WTC11 (cell line): ENCODE measurements at regions not wholly inside any gene's neighbourhood (a gene's known extent, or its start where the extent isn't known, plus 50 kb on each side); places are given as distances from the start of the nearest gene placed in this dataset.

ENCODE experiments used
- ATAC-seq: fragments of 200-7000 bp; cut with Tn5 transposase; 2 replicates; pipeline ENCODE4 v1.10.0; 2021; ENCODE audit warnings: mild to moderate bottlenecking, moderate library complexity
- CTCF ChIA-PET: fragments of 300-600 bp; sonication (Branson Sonifier 250); formaldehyde crosslinking; loops from one replicate; lab custom pipeline; 2021; ENCODE audit warnings: antibody characterized with exemption; lab: Charles Lee
- POLR2A ChIA-PET: fragments of 350-600 bp; sonication (Branson Sonifier 250); formaldehyde crosslinking; loops from one replicate; lab custom pipeline; 2021; ENCODE audit warnings: antibody characterized with exemption; lab: Charles Lee
- DNase-seq: peaks from one replicate; pipeline ENCODE4 v3.0.0; 2021; ENCODE audit warnings: low spot score
- H3K27ac Mint-ChIP-seq: 2 replicates; pipeline ENCODE4 v1.8.0; 2021; ENCODE audit warnings: mixed read lengths
- H3K27me3 Mint-ChIP-seq: 2 replicates; pipeline ENCODE4 v1.8.0; 2021; ENCODE audit warnings: low read depth, mild to moderate bottlenecking, moderate library complexity, mixed read lengths
- H3K36me3 Mint-ChIP-seq: 2 replicates; pipeline ENCODE4 v1.8.0; 2021; ENCODE audit warnings: mixed read lengths
- H3K4me1 Mint-ChIP-seq: 2 replicates; pipeline ENCODE4 v1.8.0; 2022; ENCODE audit warnings: mixed read lengths
- H3K4me3 Mint-ChIP-seq: 2 replicates; pipeline ENCODE4 v1.8.0; 2021; ENCODE audit warnings: mild to moderate bottlenecking, moderate library complexity, mixed read lengths
- H3K9me3 Mint-ChIP-seq: 2 replicates; pipeline ENCODE4 v1.8.0; 2021; ENCODE audit warnings: mixed read lengths
- CREM ChIP-seq: sonication (generic); formaldehyde crosslinking; IDR thresholded peaks from 2 replicates; pipeline ENCODE4 v1.8.1; 2022; ENCODE audit warnings: mild to moderate bottlenecking, missing genetic modification reagents, moderate library complexity
- EMX1 ChIP-seq: fragments of 250-450 bp; sonication (Bioruptor Pico); IDR thresholded peaks from 2 replicates; pipeline ENCODE4 v1.8.0; 2021; ENCODE audit warnings: mild to moderate bottlenecking
- HMGA2 ChIP-seq: fragments of 250-450 bp; sonication (Bioruptor Pico); IDR thresholded peaks from 2 replicates; pipeline ENCODE4 v1.4.0; 2021; ENCODE audit warnings: mild to moderate bottlenecking, moderate library complexity
- JAZF1 ChIP-seq: fragments of 250-450 bp; sonication (Bioruptor Pico); IDR thresholded peaks from 2 replicates; pipeline ENCODE4 v1.9.0; 2021; ENCODE audit warnings: moderate library complexity, mild to moderate bottlenecking, inconsistent platforms
- NR1H2 ChIP-seq: sonication (generic); formaldehyde crosslinking; IDR thresholded peaks from 2 replicates; pipeline ENCODE4 v1.9.0; 2021; ENCODE audit warnings: mild to moderate bottlenecking, moderate library complexity, missing genetic modification reagents
- OVOL2 ChIP-seq: fragments of 250-450 bp; sonication (Bioruptor Pico); IDR thresholded peaks from 2 replicates; pipeline ENCODE4 v1.9.0; 2021; ENCODE audit warnings: mild to moderate bottlenecking, borderline replicate concordance
- RORB ChIP-seq: fragments of 250-450 bp; sonication (Bioruptor Pico); IDR thresholded peaks from 2 replicates; pipeline ENCODE4 v1.9.0; 2021; ENCODE audit warnings: mild to moderate bottlenecking
- SMAD4 ChIP-seq: sonication (generic); formaldehyde crosslinking; IDR thresholded peaks from 2 replicates; pipeline ENCODE4 v1.8.0; 2022; ENCODE audit warnings: mild to moderate bottlenecking, missing genetic modification reagents
- ZNF232 ChIP-seq: sonication (generic); formaldehyde crosslinking; IDR thresholded peaks from 2 replicates; pipeline ENCODE4 v1.8.0; 2022; ENCODE audit warnings: mild to moderate bottlenecking, missing genetic modification reagents
- TF ChIP-seq, protein P1 (sequence below): sonication (generic); formaldehyde crosslinking; IDR thresholded peaks from 2 replicates; pipeline ENCODE4 v1.8.0; 2023; ENCODE audit warnings: mild to moderate bottlenecking, missing genetic modification reagents
- TF ChIP-seq, protein P2 (sequence below): sonication (generic); formaldehyde crosslinking; IDR thresholded peaks from 2 replicates; pipeline ENCODE4 v1.8.0; 2022; ENCODE audit warnings: missing genetic modification reagents
- TF ChIP-seq, protein P3 (sequence below): sonication (generic); formaldehyde crosslinking; IDR thresholded peaks from 2 replicates; pipeline ENCODE4 v1.8.1; 2023; ENCODE audit warnings: mild to moderate bottlenecking, missing genetic modification reagents
- TF ChIP-seq, protein P4 (sequence below): sonication (generic); formaldehyde crosslinking; IDR thresholded peaks from 2 replicates; pipeline ENCODE4 v1.8.1; 2023; ENCODE audit warnings: mild to moderate bottlenecking, missing genetic modification reagents, moderate library complexity
- TF ChIP-seq, protein P5 (sequence below): sonication (generic); formaldehyde crosslinking; IDR thresholded peaks from 2 replicates; pipeline ENCODE4 v1.8.1; 2022; ENCODE audit warnings: missing genetic modification reagents, borderline replicate concordance
- TF ChIP-seq, protein P6 (sequence below): sonication (generic); formaldehyde crosslinking; IDR thresholded peaks from 2 replicates; pipeline ENCODE4 v1.8.0; 2023; ENCODE audit warnings: missing genetic modification reagents, mild to moderate bottlenecking, borderline replicate concordance
- TF ChIP-seq, protein P7 (sequence below): sonication (generic); formaldehyde crosslinking; IDR thresholded peaks from 2 replicates; pipeline ENCODE4 v1.8.1; 2023; ENCODE audit warnings: mild to moderate bottlenecking, missing genetic modification reagents, borderline replicate concordance

DNA sequence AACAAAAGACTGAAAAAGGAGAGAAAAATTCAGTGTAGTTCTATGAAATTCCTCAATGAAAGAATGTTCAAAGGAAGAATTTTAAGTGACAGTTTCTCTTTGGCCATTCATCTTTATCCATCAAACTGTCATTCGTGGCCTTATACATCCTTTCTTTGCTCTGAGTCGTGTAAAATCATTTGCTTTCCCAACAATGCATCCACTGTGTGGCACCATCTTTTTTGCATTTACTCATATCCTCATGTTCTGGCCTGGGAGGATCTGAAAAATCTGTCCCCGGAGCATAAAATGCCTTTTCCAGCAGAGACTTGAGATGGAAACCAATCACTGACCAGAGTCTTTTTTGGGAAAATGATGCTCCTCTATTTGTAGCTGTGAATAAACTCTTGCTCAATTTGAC, 240.3 kb upstream of the ETAA1 start (continued):
- TF ChIP-seq, protein P1, sequence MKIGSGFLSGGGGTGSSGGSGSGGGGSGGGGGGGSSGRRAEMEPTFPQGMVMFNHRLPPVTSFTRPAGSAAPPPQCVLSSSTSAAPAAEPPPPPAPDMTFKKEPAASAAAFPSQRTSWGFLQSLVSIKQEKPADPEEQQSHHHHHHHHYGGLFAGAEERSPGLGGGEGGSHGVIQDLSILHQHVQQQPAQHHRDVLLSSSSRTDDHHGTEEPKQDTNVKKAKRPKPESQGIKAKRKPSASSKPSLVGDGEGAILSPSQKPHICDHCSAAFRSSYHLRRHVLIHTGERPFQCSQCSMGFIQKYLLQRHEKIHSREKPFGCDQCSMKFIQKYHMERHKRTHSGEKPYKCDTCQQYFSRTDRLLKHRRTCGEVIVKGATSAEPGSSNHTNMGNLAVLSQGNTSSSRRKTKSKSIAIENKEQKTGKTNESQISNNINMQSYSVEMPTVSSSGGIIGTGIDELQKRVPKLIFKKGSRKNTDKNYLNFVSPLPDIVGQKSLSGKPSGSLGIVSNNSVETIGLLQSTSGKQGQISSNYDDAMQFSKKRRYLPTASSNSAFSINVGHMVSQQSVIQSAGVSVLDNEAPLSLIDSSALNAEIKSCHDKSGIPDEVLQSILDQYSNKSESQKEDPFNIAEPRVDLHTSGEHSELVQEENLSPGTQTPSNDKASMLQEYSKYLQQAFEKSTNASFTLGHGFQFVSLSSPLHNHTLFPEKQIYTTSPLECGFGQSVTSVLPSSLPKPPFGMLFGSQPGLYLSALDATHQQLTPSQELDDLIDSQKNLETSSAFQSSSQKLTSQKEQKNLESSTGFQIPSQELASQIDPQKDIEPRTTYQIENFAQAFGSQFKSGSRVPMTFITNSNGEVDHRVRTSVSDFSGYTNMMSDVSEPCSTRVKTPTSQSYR = no peak

DNA sequence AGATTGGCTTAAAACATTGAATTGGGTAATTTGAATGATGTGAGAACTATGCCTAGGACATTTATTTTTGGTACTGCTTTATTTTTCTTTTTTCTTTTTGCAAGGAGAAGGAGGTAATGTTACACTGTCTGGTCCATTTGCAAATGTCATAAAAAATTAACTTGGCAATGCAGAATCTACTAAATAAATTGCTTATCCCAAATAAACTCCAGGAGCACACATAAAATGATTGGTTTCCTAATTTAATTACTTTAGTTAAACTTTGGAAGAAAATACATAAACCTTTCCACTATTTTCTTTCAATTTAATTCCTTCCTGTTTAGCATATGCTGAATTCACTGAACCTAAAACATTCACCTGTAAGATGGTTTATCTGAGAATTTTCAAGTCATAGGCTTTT, 238.4 kb upstream of the ETAA1 start:
- H3K27me3 Mint-ChIP-seq = no peaks in the 10 kb centered on the region
- no peaks in the 10 kb centered on the region for H3K9me3 Mint-ChIP-seq
- ATAC-seq (no peak), DNase-seq (no peak)
- ChIA-PET POLR2A (no interaction called here), CTCF (no interaction called here)
- TF ChIP-seq SMAD4 (CRISPR knock-in tag) (no peak), JAZF1 (CRISPR knock-in tag) (no peak), CREM (CRISPR knock-in tag) (no peak), ZNF232 (CRISPR knock-in tag) (no peak), OVOL2 (no peak), NR1H2 (CRISPR knock-in tag) (no peak), HMGA2 (no peak), RORB (CRISPR knock-in tag) (no peak), EMX1 (CRISPR knock-in tag) (no peak)
- TF ChIP-seq, protein P2, sequence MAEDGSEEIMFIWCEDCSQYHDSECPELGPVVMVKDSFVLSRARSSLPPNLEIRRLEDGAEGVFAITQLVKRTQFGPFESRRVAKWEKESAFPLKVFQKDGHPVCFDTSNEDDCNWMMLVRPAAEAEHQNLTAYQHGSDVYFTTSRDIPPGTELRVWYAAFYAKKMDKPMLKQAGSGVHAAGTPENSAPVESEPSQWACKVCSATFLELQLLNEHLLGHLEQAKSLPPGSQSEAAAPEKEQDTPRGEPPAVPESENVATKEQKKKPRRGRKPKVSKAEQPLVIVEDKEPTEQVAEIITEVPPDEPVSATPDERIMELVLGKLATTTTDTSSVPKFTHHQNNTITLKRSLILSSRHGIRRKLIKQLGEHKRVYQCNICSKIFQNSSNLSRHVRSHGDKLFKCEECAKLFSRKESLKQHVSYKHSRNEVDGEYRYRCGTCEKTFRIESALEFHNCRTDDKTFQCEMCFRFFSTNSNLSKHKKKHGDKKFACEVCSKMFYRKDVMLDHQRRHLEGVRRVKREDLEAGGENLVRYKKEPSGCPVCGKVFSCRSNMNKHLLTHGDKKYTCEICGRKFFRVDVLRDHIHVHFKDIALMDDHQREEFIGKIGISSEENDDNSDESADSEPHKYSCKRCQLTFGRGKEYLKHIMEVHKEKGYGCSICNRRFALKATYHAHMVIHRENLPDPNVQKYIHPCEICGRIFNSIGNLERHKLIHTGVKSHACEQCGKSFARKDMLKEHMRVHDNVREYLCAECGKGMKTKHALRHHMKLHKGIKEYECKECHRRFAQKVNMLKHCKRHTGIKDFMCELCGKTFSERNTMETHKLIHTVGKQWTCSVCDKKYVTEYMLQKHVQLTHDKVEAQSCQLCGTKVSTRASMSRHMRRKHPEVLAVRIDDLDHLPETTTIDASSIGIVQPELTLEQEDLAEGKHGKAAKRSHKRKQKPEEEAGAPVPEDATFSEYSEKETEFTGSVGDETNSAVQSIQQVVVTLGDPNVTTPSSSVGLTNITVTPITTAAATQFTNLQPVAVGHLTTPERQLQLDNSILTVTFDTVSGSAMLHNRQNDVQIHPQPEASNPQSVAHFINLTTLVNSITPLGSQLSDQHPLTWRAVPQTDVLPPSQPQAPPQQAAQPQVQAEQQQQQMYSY (CRISPR knock-in tag) = no peak
- TF ChIP-seq, protein P3, sequence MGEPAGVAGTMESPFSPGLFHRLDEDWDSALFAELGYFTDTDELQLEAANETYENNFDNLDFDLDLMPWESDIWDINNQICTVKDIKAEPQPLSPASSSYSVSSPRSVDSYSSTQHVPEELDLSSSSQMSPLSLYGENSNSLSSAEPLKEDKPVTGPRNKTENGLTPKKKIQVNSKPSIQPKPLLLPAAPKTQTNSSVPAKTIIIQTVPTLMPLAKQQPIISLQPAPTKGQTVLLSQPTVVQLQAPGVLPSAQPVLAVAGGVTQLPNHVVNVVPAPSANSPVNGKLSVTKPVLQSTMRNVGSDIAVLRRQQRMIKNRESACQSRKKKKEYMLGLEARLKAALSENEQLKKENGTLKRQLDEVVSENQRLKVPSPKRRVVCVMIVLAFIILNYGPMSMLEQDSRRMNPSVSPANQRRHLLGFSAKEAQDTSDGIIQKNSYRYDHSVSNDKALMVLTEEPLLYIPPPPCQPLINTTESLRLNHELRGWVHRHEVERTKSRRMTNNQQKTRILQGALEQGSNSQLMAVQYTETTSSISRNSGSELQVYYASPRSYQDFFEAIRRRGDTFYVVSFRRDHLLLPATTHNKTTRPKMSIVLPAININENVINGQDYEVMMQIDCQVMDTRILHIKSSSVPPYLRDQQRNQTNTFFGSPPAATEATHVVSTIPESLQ (CRISPR knock-in tag) = no peak
- TF ChIP-seq, protein P4, sequence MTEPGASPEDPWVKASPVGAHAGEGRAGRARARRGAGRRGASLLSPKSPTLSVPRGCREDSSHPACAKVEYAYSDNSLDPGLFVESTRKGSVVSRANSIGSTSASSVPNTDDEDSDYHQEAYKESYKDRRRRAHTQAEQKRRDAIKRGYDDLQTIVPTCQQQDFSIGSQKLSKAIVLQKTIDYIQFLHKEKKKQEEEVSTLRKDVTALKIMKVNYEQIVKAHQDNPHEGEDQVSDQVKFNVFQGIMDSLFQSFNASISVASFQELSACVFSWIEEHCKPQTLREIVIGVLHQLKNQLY = no peak
- TF ChIP-seq, protein P5, sequence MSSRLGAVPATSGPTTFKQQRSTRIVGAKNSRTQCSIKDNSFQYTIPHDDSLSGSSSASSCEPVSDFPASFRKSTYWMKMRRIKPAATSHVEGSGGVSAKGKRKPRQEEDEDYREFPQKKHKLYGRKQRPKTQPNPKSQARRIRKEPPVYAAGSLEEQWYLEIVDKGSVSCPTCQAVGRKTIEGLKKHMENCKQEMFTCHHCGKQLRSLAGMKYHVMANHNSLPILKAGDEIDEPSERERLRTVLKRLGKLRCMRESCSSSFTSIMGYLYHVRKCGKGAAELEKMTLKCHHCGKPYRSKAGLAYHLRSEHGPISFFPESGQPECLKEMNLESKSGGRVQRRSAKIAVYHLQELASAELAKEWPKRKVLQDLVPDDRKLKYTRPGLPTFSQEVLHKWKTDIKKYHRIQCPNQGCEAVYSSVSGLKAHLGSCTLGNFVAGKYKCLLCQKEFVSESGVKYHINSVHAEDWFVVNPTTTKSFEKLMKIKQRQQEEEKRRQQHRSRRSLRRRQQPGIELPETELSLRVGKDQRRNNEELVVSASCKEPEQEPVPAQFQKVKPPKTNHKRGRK (CRISPR knock-in tag) = no peak
- TF ChIP-seq, protein P6, sequence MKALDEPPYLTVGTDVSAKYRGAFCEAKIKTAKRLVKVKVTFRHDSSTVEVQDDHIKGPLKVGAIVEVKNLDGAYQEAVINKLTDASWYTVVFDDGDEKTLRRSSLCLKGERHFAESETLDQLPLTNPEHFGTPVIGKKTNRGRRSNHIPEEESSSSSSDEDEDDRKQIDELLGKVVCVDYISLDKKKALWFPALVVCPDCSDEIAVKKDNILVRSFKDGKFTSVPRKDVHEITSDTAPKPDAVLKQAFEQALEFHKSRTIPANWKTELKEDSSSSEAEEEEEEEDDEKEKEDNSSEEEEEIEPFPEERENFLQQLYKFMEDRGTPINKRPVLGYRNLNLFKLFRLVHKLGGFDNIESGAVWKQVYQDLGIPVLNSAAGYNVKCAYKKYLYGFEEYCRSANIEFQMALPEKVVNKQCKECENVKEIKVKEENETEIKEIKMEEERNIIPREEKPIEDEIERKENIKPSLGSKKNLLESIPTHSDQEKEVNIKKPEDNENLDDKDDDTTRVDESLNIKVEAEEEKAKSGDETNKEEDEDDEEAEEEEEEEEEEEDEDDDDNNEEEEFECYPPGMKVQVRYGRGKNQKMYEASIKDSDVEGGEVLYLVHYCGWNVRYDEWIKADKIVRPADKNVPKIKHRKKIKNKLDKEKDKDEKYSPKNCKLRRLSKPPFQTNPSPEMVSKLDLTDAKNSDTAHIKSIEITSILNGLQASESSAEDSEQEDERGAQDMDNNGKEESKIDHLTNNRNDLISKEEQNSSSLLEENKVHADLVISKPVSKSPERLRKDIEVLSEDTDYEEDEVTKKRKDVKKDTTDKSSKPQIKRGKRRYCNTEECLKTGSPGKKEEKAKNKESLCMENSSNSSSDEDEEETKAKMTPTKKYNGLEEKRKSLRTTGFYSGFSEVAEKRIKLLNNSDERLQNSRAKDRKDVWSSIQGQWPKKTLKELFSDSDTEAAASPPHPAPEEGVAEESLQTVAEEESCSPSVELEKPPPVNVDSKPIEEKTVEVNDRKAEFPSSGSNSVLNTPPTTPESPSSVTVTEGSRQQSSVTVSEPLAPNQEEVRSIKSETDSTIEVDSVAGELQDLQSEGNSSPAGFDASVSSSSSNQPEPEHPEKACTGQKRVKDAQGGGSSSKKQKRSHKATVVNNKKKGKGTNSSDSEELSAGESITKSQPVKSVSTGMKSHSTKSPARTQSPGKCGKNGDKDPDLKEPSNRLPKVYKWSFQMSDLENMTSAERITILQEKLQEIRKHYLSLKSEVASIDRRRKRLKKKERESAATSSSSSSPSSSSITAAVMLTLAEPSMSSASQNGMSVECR = no peak
- TF ChIP-seq, protein P7, sequence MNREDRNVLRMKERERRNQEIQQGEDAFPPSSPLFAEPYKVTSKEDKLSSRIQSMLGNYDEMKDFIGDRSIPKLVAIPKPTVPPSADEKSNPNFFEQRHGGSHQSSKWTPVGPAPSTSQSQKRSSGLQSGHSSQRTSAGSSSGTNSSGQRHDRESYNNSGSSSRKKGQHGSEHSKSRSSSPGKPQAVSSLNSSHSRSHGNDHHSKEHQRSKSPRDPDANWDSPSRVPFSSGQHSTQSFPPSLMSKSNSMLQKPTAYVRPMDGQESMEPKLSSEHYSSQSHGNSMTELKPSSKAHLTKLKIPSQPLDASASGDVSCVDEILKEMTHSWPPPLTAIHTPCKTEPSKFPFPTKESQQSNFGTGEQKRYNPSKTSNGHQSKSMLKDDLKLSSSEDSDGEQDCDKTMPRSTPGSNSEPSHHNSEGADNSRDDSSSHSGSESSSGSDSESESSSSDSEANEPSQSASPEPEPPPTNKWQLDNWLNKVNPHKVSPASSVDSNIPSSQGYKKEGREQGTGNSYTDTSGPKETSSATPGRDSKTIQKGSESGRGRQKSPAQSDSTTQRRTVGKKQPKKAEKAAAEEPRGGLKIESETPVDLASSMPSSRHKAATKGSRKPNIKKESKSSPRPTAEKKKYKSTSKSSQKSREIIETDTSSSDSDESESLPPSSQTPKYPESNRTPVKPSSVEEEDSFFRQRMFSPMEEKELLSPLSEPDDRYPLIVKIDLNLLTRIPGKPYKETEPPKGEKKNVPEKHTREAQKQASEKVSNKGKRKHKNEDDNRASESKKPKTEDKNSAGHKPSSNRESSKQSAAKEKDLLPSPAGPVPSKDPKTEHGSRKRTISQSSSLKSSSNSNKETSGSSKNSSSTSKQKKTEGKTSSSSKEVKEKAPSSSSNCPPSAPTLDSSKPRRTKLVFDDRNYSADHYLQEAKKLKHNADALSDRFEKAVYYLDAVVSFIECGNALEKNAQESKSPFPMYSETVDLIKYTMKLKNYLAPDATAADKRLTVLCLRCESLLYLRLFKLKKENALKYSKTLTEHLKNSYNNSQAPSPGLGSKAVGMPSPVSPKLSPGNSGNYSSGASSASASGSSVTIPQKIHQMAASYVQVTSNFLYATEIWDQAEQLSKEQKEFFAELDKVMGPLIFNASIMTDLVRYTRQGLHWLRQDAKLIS = no peak
- no peaks in the 10 kb centered on the region for H3K36me3 Mint-ChIP-seq
- H3K4me3 Mint-ChIP-seq = no peak overlapping the region
- no peak overlapping the region for H3K27ac Mint-ChIP-seq
- no peaks in the 10 kb centered on the region for H3K4me1 Mint-ChIP-seq
